GM12874 (cell line): ENCODE measurements at regions not wholly inside any gene's neighbourhood (a gene's known extent, or its start where the extent isn't known, plus 50 kb on each side); places are given as distances from the start of the nearest gene placed in this dataset.

Source experiments
- TF ChIP-seq, protein P1 (sequence below): IDR thresholded peaks from 2 replicates; pipeline ENCODE4 v1.5.1; 2011; ENCODE audit warnings: low read depth, mild to moderate bottlenecking, control low read depth, low read length, moderate library complexity; ENCODE audit not compliant: insufficient read depth

DNA sequence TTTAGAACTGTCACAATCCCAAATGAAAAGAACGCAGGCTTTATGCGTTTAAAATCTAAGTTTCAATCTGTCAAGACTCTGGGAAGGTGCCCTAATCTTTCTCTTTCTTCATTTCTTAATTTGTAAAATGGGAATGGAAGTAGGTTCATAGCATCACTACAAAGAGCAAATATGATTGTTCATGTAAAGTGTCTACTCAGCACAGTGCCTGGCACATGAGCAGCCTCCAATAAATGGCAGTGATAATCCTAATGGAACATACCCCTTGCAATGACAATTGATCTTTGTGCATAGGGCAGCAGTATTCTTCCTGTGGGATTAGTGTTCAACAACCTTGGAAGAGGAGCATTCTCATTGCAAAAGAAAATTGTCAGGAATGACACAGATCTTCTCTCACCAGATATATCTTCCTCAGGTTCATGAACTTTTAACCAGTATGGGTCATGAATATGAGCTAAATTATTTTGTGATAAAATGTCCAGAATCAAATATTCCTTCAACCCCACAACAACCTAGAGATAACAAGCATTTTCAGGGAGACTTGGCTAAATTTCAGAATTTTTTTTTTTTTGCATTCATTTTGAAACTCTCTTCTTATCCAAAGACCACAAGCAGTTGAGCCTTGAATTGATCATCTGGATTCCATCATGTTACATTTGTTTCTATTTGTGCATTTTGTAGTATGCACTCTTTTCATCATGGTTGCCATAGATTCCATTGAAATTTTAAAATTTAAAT is 149.1 kb downstream of the TBX18 start:
- TF ChIP-seq, protein P1, sequence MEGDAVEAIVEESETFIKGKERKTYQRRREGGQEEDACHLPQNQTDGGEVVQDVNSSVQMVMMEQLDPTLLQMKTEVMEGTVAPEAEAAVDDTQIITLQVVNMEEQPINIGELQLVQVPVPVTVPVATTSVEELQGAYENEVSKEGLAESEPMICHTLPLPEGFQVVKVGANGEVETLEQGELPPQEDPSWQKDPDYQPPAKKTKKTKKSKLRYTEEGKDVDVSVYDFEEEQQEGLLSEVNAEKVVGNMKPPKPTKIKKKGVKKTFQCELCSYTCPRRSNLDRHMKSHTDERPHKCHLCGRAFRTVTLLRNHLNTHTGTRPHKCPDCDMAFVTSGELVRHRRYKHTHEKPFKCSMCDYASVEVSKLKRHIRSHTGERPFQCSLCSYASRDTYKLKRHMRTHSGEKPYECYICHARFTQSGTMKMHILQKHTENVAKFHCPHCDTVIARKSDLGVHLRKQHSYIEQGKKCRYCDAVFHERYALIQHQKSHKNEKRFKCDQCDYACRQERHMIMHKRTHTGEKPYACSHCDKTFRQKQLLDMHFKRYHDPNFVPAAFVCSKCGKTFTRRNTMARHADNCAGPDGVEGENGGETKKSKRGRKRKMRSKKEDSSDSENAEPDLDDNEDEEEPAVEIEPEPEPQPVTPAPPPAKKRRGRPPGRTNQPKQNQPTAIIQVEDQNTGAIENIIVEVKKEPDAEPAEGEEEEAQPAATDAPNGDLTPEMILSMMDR: no peak

DNA sequence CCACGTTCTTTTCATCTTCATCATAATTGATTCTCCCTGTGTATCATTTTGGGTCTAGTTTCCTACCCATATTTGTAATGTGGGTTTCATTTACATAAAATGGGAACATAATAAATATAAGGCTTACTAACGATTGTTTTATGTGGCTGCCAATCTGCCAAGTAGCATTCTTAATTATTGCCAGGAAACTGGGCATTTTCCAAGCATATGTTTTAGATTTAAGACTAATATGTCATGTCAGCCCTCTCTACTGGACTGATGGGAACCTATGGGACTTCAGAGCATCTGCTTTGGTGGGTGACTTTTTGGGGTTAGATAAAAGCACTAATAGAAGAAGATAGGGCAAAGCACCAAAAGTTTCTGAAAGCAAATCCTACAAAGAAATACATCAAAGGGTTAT is 157.5 kb downstream of the TBX18 start:
- TF ChIP-seq, protein P1: no peak

DNA sequence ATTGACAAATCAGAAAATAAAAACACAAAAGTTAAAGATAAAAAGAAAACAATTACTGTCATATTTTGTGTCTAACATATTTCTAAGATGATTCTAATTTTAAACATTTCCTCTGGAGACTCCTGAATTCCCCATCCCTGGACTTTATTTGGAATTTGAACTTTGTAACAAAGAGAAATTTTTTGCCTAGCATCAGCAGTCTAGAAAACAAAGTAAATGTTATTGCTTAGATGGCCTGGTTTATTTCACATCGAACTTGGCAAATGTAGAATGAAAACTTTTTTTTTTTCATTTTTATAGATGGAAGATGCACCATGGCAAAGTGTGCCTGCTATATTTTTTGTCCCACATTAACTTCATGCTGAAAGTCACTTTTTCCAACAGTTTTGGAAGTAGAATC is 159.1 kb downstream of the TBX18 start:
- TF ChIP-seq, protein P1: no peak

- TF ChIP-seq, protein P1: no peak
Measured at GRCh38 chr6:84601366-84601765, 163.0 kb downstream of the TBX18 start.

- TF ChIP-seq, protein P1: no peak
Measured at GRCh38 chr6:84599991-84600390, 164.4 kb downstream of the TBX18 start.

- TF ChIP-seq, protein P1: no peak
Measured at GRCh38 chr6:84597238-84597875, 167.0 kb downstream of the TBX18 start.

DNA sequence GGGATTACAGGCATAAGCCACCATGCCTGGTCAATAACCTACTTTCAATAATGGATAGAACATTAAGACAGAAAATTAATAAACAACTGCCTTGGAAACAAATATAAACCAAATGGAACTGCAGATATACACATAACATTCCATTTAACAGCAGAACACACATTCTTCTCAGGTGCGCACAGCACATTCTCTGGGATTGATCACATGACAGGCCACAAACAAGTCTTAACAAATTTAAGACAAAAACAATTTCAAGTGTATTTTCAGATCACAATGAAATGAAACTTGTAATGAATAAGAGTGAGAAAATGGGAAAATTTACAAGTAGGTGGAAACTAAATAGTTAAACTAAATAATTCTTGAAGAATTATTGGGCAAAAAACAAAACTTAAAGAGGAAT is 167.9 kb downstream of the TBX18 start:
- TF ChIP-seq, protein P1: no peak
